ENCODE measurements at regions not wholly inside any gene's neighbourhood (a gene's known extent, or its start where the extent isn't known, plus 50 kb on each side); places are given as distances from the start of the nearest gene placed in this dataset.

GRCh38 chr9:8025551-8025950, 226.0 kb upstream of the DMAC1 start:
- peaks cover 7% of the 10 kb centered on the region for H3K9me3 Mint-ChIP-seq
- ATAC-seq (ENCODE audit: low read depth) (no peak), DNase-seq (no peak)
- no peak for TF ChIP-seq CTCF (IDR thresholded peaks at IDR 0.05)
- H3K4me3 Mint-ChIP-seq: no peak overlapping the region
- intact Hi-C loops (cut with micrococcal nuclease): no loop called here
- POLR2A ChIA-PET: no interaction called here
- H3K27me3 Mint-ChIP-seq: no peaks in the 10 kb centered on the region
- H3K4me1 Mint-ChIP-seq: no peaks in the 10 kb centered on the region
- CTCF ChIA-PET: no interaction called here
- no peak overlapping the region for H3K27ac Mint-ChIP-seq
- no peaks in the 10 kb centered on the region for H3K36me3 Mint-ChIP-seq (ENCODE audit: low read depth)

GRCh38 chr9:8020186-8020585, 220.6 kb upstream of the DMAC1 start:
- Mint-ChIP-seq H3K36me3 (ENCODE audit: low read depth) (no peaks in the 10 kb centered on the region), H3K4me1 (no peaks in the 10 kb centered on the region), H3K4me3 (no peak overlapping the region), H3K27ac (no peak overlapping the region), H3K9me3 (peaks cover 7% of the 10 kb centered on the region), H3K27me3 (peaks cover 2% of the 10 kb centered on the region)
- no peak for DNase-seq
- ChIA-PET CTCF (no interaction called here), POLR2A (no interaction called here)
- no peak for ATAC-seq (ENCODE audit: low read depth)
- no peak for TF ChIP-seq CTCF (IDR thresholded peaks at IDR 0.05)
- intact Hi-C loops (cut with micrococcal nuclease): no loop called here

DNA sequence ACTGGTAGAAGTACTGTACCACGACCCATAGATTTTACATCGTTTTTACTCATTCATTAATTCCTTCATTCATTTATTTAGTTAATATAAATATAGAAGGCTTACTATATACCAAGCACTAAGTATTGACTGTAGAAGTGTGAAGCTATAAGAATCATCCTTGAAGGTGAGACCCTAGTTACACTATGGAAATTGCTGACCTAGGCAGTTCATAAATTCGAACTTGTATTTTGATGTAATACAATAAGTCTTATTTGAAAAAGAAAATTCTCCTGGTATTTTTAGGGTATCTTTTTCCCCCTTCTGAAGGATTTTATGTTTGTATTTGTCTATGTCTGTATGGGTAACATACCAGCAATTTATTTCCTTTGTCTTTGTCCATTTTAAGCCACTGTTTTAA, 220.1 kb upstream of the DMAC1 start:
- ATAC-seq (ENCODE audit: low read depth): no peak
- Mint-ChIP-seq H3K4me1 (no peaks in the 10 kb centered on the region), H3K4me3 (no peak overlapping the region), H3K9me3 (peaks cover 7% of the 10 kb centered on the region), H3K27me3 (peaks cover 2% of the 10 kb centered on the region), H3K36me3 (ENCODE audit: low read depth) (no peaks in the 10 kb centered on the region), H3K27ac (no peak overlapping the region)
- intact Hi-C loops (cut with micrococcal nuclease): no loop called here
- no peak for TF ChIP-seq CTCF (IDR thresholded peaks at IDR 0.05)
- ChIA-PET CTCF (no interaction called here), POLR2A (no interaction called here)
- no peak for DNase-seq

DNA sequence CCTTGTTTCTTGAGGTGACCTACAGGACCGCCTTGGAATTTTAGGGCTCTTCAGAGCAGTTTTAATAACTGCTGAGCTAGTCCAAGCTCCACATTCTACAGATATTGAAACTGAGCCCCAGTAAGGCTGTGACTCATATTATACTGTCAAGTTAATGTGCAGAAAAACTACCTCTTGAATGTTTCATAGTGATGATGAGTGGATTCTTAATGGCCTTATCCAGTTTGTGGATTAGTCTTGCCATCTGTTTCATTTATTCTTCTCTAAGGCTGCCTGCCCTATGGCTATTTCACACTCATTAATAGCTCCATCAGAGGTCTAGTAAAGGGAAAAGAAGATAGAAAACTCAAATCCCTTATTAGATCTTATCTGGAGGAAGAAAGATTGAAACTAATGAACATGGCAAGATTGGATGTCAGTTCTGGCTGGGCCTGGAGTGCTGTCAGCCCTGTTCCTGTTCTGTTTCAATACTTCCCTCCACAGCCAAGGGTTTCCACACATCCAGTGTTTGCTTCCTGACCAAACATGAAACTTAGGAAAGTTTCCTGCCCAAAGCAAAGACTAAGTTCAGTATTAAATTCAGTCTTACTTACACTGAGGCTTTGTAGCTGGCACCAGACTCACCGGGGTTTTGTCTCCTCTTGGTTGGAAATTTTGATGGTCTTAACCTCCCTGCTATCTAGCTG, 215.6 kb upstream of the DMAC1 start:
- Mint-ChIP-seq H3K4me3 (no peak overlapping the region), H3K27ac (no peak overlapping the region), H3K4me1 (no peaks in the 10 kb centered on the region), H3K9me3 (no peaks in the 10 kb centered on the region), H3K27me3 (peaks cover 2% of the 10 kb centered on the region), H3K36me3 (ENCODE audit: low read depth) (no peaks in the 10 kb centered on the region)
- intact Hi-C loops (cut with micrococcal nuclease): no loop called here
- DNase-seq (no peak), ATAC-seq (ENCODE audit: low read depth) (no peak)
- no peak for TF ChIP-seq CTCF (IDR thresholded peaks at IDR 0.05)
- ChIA-PET POLR2A (no interaction called here), CTCF (no interaction called here)

- CTCF ChIA-PET: no interaction called here
Observed at GRCh38 chr9:8012986-8013385, 213.4 kb upstream of the DMAC1 start.

More at GRCh38 chr9:8012986-8013385, 213.4 kb upstream of the DMAC1 start:
- intact Hi-C loops (cut with micrococcal nuclease): no loop called here
- no peak overlapping the region for H3K27ac Mint-ChIP-seq
- no peaks in the 10 kb centered on the region for H3K27me3 Mint-ChIP-seq
- H3K36me3 Mint-ChIP-seq (ENCODE audit: low read depth): no peaks in the 10 kb centered on the region
- DNase-seq: no peak
- no peak for TF ChIP-seq CTCF (IDR thresholded peaks at IDR 0.05)
- no peak overlapping the region for H3K4me3 Mint-ChIP-seq
- POLR2A ChIA-PET: no interaction called here
- no peak for ATAC-seq (ENCODE audit: low read depth)
- H3K9me3 Mint-ChIP-seq: no peaks in the 10 kb centered on the region
- no peaks in the 10 kb centered on the region for H3K4me1 Mint-ChIP-seq
